Right hindlimb (tissue), 1 donor: ENCODE measurements at regions not wholly inside any gene's neighbourhood (a gene's known extent, or its start where the extent isn't known, plus 50 kb on each side); places are given as distances from the start of the nearest gene placed in this dataset.

Source experiments
- DNase-seq: peaks from one replicate; pipeline ENCODE4 v3.0.0-alpha.2; 2018

GRCh38 chr1:14545422-14546025 lies 53.0 kb upstream of the KAZN start:
- DNase-seq = no peak

GRCh38 chr1:14546416-14546815 lies 52.1 kb upstream of the KAZN start:
- DNase-seq = no peak
